Gastrocnemius medialis (tissue), 4 donors: ENCODE measurements at regions not wholly inside any gene's neighbourhood (a gene's known extent, or its start where the extent isn't known, plus 50 kb on each side); places are given as distances from the start of the nearest gene placed in this dataset.

ENCODE experiments used
- POLR2A ChIP-seq, 2 donors: fragments of 450-650 bp; IDR thresholded peaks; one replicate each; pipeline ENCODE4 v1.6.1; 2017; ENCODE audit warnings: antibody characterized with exemption in 2 of 2, mild to moderate bottlenecking in 2 of 2, moderate library complexity in 2 of 2
- TF ChIP-seq, protein P1 (sequence below), 5 experiments: fragments of 450-650 bp in 3 of 5; fragments of 200-600 bp in 2 of 5; sonication (generic) in 2 of 5; IDR thresholded peaks in 4 of 5; conservative IDR thresholded peaks in 1 of 5; 1 replicate in 4 of 5; 2 replicates in 1 of 5; pipeline ENCODE4 v1.5.1; 2016 to 2019; ENCODE audit warnings: antibody characterized with exemption in 5 of 5, mild to moderate bottlenecking in 3 of 5, moderate library complexity in 3 of 5

DNA sequence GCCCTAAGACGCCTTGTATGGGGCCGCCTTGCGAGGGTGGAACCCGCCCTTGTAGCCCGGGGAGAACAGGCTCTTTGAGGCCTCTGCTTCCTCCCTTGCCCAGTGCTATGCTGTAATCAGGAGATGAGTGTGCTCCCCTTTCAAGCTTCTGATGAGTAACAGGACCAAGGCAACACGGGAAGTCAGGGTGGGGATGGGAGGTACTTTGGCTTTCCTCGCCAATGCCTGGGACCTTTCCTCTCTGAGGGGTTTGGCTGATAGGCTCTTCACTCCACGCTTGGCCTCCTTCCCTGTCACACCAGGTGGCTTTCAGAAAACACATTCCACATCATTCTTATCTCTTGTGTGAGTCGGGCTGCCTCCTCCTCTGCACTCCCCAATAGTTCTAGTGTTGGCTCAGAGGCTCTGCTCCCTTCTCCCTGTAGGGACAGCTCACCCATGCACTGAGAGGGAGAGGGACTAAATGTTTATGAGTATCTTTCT lies 223.7 kb upstream of the TRIB2 start:
- no peak for TF ChIP-seq POLR2A (IDR thresholded peaks at IDR 0.05)
- TF ChIP-seq, protein P1, sequence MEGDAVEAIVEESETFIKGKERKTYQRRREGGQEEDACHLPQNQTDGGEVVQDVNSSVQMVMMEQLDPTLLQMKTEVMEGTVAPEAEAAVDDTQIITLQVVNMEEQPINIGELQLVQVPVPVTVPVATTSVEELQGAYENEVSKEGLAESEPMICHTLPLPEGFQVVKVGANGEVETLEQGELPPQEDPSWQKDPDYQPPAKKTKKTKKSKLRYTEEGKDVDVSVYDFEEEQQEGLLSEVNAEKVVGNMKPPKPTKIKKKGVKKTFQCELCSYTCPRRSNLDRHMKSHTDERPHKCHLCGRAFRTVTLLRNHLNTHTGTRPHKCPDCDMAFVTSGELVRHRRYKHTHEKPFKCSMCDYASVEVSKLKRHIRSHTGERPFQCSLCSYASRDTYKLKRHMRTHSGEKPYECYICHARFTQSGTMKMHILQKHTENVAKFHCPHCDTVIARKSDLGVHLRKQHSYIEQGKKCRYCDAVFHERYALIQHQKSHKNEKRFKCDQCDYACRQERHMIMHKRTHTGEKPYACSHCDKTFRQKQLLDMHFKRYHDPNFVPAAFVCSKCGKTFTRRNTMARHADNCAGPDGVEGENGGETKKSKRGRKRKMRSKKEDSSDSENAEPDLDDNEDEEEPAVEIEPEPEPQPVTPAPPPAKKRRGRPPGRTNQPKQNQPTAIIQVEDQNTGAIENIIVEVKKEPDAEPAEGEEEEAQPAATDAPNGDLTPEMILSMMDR (IDR thresholded peaks at IDR 0.05 in 4 of 5, conservative IDR thresholded peaks at IDR 0.05 in 1 of 5): no peak
